GM21786 (cell line): ENCODE measurements at regions not wholly inside any gene's neighbourhood (a gene's known extent, or its start where the extent isn't known, plus 50 kb on each side); places are given as distances from the start of the nearest gene placed in this dataset.
"Not testable (repeated sequence)": the region's sequence is repeated elsewhere in the genome, so short reads cannot be mapped to it uniquely, and the experiment has no call there.

Experiments used
- ATAC-seq: cut with Tn5 transposase; IDR thresholded peaks from one replicate; pipeline ENCODE4 v1.9.1; 2021; ENCODE audit not compliant: unreplicated experiment

GRCh38 chr7:68195642-68196041 is 1199.0 kb downstream of the TYW1 start:
- not testable (repeated sequence) for ATAC-seq

GRCh38 chr7:68200051-68200670 is 1203.5 kb downstream of the TYW1 start:
- ATAC-seq: no peak

GRCh38 chr7:68203251-68203650 is 1206.6 kb downstream of the TYW1 start:
- ATAC-seq: no peak

DNA sequence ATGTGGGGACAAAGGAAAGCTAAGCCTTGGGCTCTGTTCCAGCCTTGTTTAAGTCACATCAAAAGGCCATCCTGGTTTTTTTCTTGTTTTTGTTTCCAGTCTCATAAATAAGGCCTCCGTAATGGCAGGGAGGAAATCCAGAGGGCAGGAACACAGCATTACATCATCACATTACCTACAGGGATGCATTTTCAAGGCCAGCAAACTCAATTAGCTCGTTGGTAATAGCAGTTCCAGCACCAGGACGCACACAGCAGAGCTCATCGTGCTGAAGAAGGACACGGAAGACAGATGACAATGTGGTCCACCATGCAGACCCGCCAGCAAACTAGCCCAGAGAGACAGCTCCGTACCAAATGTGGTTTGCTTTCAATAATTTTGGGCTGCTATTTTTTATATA is 1209.2 kb downstream of the TYW1 start:
- ATAC-seq: no peak

DNA sequence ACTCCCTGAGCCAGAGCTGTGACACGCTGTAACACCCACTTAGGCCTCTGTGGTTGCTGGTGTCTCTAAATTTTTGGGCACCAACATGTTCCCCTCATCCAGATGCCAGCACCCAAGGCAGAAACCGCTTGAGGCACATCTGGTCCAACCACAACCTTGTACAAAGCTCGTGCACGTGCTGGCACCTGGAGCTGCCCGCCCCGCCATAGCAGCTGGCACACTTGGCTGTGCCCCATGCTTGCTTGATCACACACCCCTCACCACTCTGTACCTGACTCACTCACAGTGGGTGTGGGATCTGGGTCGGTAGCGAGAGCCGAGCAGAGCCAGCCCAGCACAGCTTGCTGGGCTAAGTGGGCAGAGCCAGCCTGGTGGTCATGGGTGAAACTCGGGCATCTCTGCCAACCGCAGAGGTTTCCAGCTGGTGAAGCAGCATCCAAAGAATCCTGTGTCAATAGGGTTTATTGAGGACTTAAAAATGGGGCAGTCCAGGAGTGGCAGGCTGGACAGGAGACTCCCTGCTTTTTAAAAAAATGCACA is 1210.4 kb downstream of the TYW1 start:
- no peak for ATAC-seq

- ATAC-seq: no peak
Observed at GRCh38 chr7:68207676-68208075, 1211.0 kb downstream of the TYW1 start.

- no peak for ATAC-seq
Observed at GRCh38 chr7:68209486-68209885, 1212.9 kb downstream of the TYW1 start.

DNA sequence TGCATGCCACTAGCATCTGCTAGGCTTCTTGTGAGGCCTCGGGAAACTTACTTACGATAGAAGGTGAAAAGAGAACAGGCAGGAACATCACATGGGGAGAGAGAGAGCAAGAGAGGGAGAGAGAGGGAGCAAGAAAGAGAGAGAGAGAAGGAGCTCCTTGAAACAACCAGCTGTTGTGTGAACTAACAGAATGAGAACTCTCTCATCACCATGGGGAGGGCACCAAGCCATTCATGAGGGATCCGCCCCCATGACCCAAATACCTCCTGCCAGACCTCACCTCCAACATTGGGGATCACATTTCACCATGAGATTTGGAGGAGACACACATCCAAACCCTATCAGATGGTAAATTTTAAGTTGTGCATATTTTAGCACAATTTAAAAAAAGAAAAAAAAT is 1217.2 kb downstream of the TYW1 start:
- ATAC-seq: no peak

GRCh38 chr7:68216051-68216450 is 1219.4 kb downstream of the TYW1 start:
- ATAC-seq: no peak

DNA sequence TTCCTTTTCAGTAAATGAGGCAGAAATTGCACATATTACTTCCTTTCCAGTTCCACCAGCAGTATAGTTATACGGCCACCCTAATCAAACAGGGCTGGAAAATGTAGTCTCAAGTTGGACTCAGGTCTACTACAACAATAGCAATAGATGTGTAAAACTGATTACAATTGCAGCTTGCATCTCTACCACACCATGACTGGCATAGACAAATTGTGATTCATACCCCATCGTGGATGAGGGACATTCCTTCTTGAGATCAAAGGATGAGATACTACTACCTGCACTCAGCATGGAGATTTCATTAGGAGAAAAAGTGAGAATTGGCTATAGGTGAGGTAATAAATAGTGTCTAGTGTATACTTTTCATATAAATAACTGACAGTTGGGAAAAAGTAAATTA is 1220.8 kb downstream of the TYW1 start:
- no peak for ATAC-seq

DNA sequence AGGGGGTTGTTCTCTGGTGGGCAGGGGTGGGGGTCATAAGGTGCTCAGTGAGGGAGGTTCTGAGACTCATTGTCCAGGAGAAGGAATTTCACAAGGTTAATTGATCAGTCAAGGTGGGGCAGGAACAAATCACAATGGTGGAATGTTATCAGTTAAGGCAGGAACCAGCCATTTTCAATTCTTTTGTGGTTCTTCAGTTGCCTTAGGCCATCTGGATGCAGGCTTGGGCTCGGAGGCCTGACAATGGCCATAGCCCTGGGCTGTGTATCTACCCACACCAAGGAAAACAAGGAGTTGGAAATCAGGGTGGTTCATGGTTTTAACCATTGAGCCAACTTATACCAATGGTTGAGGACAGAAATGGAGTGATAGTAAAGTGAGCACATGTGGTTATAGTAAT is 1221.8 kb downstream of the TYW1 start:
- ATAC-seq: no peak

GRCh38 chr7:68222311-68222710 is 1225.7 kb downstream of the TYW1 start:
- ATAC-seq: no peak

DNA sequence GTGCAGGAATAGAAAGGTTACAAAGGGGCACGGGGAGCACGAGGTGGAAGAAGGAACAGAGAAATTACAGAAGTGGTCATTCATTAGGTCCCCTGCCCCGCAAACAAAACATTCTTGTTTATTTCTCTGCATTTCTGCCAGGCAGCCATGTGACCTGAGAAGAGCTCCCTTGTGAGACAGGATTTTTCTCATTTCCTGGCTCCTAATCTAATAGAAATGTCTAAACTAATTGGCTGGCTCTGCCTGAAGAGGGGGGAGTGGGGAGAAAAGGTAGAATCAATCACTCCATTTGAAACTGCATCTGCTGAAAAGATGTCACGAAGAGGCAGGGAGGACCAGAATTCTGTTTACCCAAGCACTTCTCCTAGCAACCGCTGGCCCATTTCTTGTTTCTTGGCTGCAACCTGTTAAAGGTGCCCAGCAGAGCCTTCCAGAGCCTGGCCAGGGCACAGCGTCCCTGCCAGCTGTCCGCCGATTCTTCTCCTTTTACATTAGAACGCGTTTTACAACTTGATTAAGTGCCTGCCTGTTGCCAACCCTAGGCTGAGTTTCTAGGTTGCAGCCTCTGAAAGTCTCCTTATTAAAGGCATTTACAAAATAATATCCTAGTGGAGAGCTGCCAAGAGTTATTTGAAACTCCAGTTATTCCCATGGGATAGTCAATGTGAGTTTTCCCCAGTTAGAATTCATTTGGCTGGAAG is 1227.6 kb downstream of the TYW1 start:
- no peak for ATAC-seq

- not testable (repeated sequence) for ATAC-seq
Observed at GRCh38 chr7:68231011-68231410, 1234.4 kb downstream of the TYW1 start.

DNA sequence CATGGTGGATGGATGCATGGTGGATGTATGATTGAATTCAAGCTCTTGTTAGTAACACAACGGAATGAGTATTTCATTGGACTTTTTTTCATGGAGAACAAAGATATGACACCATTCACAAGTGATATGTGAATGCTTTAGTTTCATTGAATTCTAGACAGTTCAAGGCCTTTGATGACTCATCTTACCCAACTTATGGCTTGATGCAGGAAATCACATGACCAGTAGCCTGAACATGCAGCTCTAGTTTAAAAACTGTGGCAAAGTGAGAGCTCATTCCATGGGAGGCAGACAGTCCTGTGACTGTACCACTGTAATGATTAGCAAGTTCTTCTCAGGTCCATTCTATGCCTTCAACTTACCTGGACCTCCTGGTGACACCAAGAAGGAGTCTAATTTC is 1239.3 kb downstream of the TYW1 start:
- ATAC-seq: no peak

DNA sequence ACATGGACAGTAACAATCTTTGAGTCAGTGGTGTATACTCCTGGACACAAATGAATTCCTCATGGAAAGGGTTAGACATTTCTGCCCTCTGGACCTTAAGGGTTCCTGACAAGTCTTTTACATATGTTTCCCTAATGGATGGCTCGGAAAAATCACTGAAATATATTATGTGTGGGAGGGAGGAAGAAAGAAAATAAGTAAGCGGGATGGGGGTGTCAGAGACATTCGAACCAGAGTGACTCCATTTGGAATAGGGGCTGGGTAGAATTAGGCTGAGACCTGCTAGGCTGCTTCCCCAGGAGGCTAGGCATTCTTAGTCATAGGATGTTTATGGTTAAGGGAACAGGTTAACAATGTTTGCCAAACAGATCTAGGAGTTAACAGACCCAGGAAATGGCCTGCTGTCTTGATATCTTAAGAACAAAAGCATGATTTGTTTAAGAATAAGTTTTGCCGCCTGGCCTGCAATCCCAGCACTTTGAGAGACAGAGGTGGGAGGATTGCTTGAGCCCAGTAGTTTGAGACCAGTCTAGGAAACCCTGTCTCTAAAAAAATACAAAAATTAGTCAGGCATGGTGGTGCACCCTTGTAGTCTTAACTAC is 1241.7 kb downstream of the TYW1 start:
- ATAC-seq: no peak

GRCh38 chr7:68243128-68243527 is 1246.5 kb downstream of the TYW1 start:
- ATAC-seq: no peak

DNA sequence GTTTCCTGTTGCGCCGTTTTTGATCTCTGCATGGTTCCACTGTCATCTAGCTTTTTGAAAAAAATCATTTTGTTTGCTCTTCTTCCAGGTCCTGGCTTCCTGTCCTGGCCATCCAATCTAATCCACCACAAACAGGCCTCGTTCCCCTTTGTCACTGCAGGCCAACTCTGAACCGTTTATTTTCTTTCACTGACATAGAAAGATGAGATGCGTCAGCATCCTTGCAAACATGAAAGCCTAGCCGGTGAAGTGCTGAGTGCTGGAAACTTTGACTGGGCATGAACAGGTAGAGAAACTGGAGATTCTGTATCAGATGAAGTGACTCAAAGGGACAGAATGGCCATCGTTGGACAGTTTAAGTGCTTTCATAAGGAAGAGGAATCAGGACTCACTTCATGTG is 1247.8 kb downstream of the TYW1 start:
- no peak for ATAC-seq

DNA sequence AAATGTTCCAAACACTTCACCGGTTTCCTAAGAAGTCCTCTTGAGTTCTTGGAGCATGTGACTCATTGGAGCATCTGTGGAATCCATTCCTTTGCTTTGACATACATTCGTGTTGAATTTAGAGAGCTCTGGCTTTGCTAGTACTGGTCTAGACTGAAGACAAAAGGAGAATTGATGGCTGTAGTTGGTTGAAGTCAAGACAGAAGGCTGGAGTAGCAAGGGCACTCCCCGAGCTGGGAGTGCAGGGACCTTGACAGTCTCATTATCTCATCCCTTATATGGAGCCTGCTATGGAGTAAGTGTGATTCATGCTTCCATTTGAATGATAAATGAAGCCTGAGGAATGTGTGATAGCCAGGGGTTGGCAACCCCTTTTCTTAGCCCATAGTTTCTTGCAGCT is 1249.1 kb downstream of the TYW1 start:
- ATAC-seq: no peak

- ATAC-seq: no peak
Observed at GRCh38 chr7:68246189-68246633, 1249.6 kb downstream of the TYW1 start.

GRCh38 chr7:68247126-68247525 is 1250.5 kb downstream of the TYW1 start:
- ATAC-seq: no peak

DNA sequence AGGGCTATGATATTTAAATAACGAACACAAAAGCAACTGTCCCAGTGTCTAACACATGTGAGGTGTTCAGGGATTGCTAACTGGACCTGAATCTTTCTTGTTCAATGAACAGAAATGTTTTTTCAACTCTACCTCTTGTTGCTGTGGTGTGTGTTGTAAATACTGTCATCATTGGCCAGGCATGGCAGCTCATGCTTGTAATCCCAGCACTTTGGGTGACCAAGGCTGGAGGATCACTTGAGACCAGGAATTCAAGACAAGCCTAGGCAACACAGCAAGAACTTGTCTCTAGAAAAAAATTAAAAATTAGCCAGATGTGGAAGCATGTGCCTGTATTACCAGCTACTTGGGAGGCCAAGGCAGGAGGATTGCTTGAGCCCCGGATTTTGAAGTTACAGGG is 1250.9 kb downstream of the TYW1 start:
- ATAC-seq: no peak
